ENCODE measurements at regions not wholly inside any gene's neighbourhood (a gene's known extent, or its start where the extent isn't known, plus 50 kb on each side); places are given as distances from the start of the nearest gene placed in this dataset.

GRCh38 chr6:109299776-109300564 is 82.3 kb downstream of the CD164 start:
- peaks cover 12% of the 10 kb centered on the region for H3K27me3 Mint-ChIP-seq
- no peak for ATAC-seq (replicated peaks)
- no peak overlapping the region for H3K27ac Mint-ChIP-seq
- no peak overlapping the region for H3K4me3 Mint-ChIP-seq
- H3K4me1 Mint-ChIP-seq: peaks cover 7% of the 10 kb centered on the region
- no peaks in the 10 kb centered on the region for H3K36me3 Mint-ChIP-seq (ENCODE audit: low read depth)
- no peaks in the 10 kb centered on the region for H3K9me3 Mint-ChIP-seq

- Mint-ChIP-seq H3K4me3 (no peak overlapping the region), H3K9me3 (no peaks in the 10 kb centered on the region), H3K36me3 (ENCODE audit: low read depth) (no peaks in the 10 kb centered on the region), H3K27ac (no peak overlapping the region), H3K27me3 (peaks cover 12% of the 10 kb centered on the region), H3K4me1 (peaks cover 2% of the 10 kb centered on the region)
- no peak for ATAC-seq (replicated peaks)
Measured at GRCh38 chr6:109299265-109299607, 83.0 kb downstream of the CD164 start.

GRCh38 chr6:109298605-109299264 is 83.5 kb downstream of the CD164 start:
- no peak overlapping the region for H3K27ac Mint-ChIP-seq
- H3K36me3 Mint-ChIP-seq (ENCODE audit: low read depth): no peaks in the 10 kb centered on the region
- ATAC-seq (replicated peaks): no peak
- H3K27me3 Mint-ChIP-seq: peaks cover 12% of the 10 kb centered on the region
- no peak overlapping the region for H3K4me3 Mint-ChIP-seq
- no peaks in the 10 kb centered on the region for H3K9me3 Mint-ChIP-seq
- H3K4me1 Mint-ChIP-seq: no peaks in the 10 kb centered on the region

- H3K4me1 Mint-ChIP-seq: no peaks in the 10 kb centered on the region
- no peaks in the 10 kb centered on the region for H3K9me3 Mint-ChIP-seq
- peaks cover 12% of the 10 kb centered on the region for H3K27me3 Mint-ChIP-seq
- ATAC-seq (replicated peaks): no peak
- H3K36me3 Mint-ChIP-seq (ENCODE audit: low read depth): no peaks in the 10 kb centered on the region
- no peak overlapping the region for H3K4me3 Mint-ChIP-seq
- H3K27ac Mint-ChIP-seq: no peak overlapping the region
Measured at GRCh38 chr6:109297406-109298110, 84.7 kb downstream of the CD164 start.

GRCh38 chr6:109296971-109297372 is 85.3 kb downstream of the CD164 start:
- Mint-ChIP-seq H3K27me3 (peaks cover 12% of the 10 kb centered on the region), H3K4me1 (no peaks in the 10 kb centered on the region), H3K9me3 (no peaks in the 10 kb centered on the region), H3K4me3 (no peak overlapping the region), H3K27ac (no peak overlapping the region), H3K36me3 (ENCODE audit: low read depth) (no peaks in the 10 kb centered on the region)
- no peak for ATAC-seq (replicated peaks)

GRCh38 chr6:109296452-109296851 is 85.8 kb downstream of the CD164 start:
- no peaks in the 10 kb centered on the region for H3K9me3 Mint-ChIP-seq
- H3K4me1 Mint-ChIP-seq: no peaks in the 10 kb centered on the region
- no peak overlapping the region for H3K4me3 Mint-ChIP-seq
- H3K27ac Mint-ChIP-seq: no peak overlapping the region
- H3K27me3 Mint-ChIP-seq: peaks cover 9% of the 10 kb centered on the region
- H3K36me3 Mint-ChIP-seq (ENCODE audit: low read depth): no peaks in the 10 kb centered on the region
- no peak for ATAC-seq (replicated peaks)

GRCh38 chr6:109295774-109296156 is 86.5 kb downstream of the CD164 start:
- Mint-ChIP-seq H3K27me3 (peaks cover 8% of the 10 kb centered on the region), H3K36me3 (ENCODE audit: low read depth) (no peaks in the 10 kb centered on the region)

GRCh38 chr6:109295109-109295773 is 87.0 kb downstream of the CD164 start:
- ATAC-seq (replicated peaks): no peak
- H3K27me3 Mint-ChIP-seq: peaks cover 5% of the 10 kb centered on the region
- no peak overlapping the region for H3K27ac Mint-ChIP-seq
- H3K4me3 Mint-ChIP-seq: no peak overlapping the region
- no peaks in the 10 kb centered on the region for H3K9me3 Mint-ChIP-seq
- H3K36me3 Mint-ChIP-seq (ENCODE audit: low read depth): no peaks in the 10 kb centered on the region
- no peaks in the 10 kb centered on the region for H3K4me1 Mint-ChIP-seq

More at GRCh38 chr6:109295774-109296156, 86.5 kb downstream of the CD164 start:
- Mint-ChIP-seq H3K27ac (no peak overlapping the region), H3K4me3 (no peak overlapping the region), H3K4me1 (no peaks in the 10 kb centered on the region), H3K9me3 (no peaks in the 10 kb centered on the region)
- ATAC-seq (replicated peaks): no peak

GRCh38 chr6:109292983-109293586 is 89.2 kb downstream of the CD164 start:
- H3K27me3 Mint-ChIP-seq: peaks cover 5% of the 10 kb centered on the region
- no peak overlapping the region for H3K4me3 Mint-ChIP-seq
- no peaks in the 10 kb centered on the region for H3K36me3 Mint-ChIP-seq (ENCODE audit: low read depth)
- no peak overlapping the region for H3K27ac Mint-ChIP-seq
- no peaks in the 10 kb centered on the region for H3K9me3 Mint-ChIP-seq
- no peaks in the 10 kb centered on the region for H3K4me1 Mint-ChIP-seq
- ATAC-seq (replicated peaks): no peak

- H3K9me3 Mint-ChIP-seq: no peaks in the 10 kb centered on the region
- H3K27me3 Mint-ChIP-seq: peaks cover 8% of the 10 kb centered on the region
- H3K36me3 Mint-ChIP-seq (ENCODE audit: low read depth): no peaks in the 10 kb centered on the region
- H3K4me1 Mint-ChIP-seq: no peaks in the 10 kb centered on the region
- H3K27ac Mint-ChIP-seq: no peak overlapping the region
- no peak for ATAC-seq (replicated peaks)
- no peak overlapping the region for H3K4me3 Mint-ChIP-seq
Measured at GRCh38 chr6:109292420-109292819, 89.8 kb downstream of the CD164 start.

- ATAC-seq (replicated peaks): no peak
- H3K9me3 Mint-ChIP-seq: no peaks in the 10 kb centered on the region
- no peak overlapping the region for H3K27ac Mint-ChIP-seq
- H3K4me3 Mint-ChIP-seq: no peak overlapping the region
- peaks cover 8% of the 10 kb centered on the region for H3K27me3 Mint-ChIP-seq
- H3K36me3 Mint-ChIP-seq (ENCODE audit: low read depth): no peaks in the 10 kb centered on the region
- no peaks in the 10 kb centered on the region for H3K4me1 Mint-ChIP-seq
Measured at GRCh38 chr6:109291902-109292301, 90.4 kb downstream of the CD164 start.

GRCh38 chr6:109290143-109290931 is 91.9 kb downstream of the CD164 start:
- Mint-ChIP-seq H3K4me3 (no peak overlapping the region), H3K27ac (no peak overlapping the region), H3K27me3 (peaks cover 3% of the 10 kb centered on the region), H3K9me3 (no peaks in the 10 kb centered on the region), H3K4me1 (no peaks in the 10 kb centered on the region), H3K36me3 (ENCODE audit: low read depth) (no peaks in the 10 kb centered on the region)
- no peak for ATAC-seq (replicated peaks)

- no peak for ATAC-seq (replicated peaks)
- H3K36me3 Mint-ChIP-seq (ENCODE audit: low read depth): no peaks in the 10 kb centered on the region
- no peak overlapping the region for H3K27ac Mint-ChIP-seq
- no peaks in the 10 kb centered on the region for H3K9me3 Mint-ChIP-seq
- H3K27me3 Mint-ChIP-seq: peaks cover 3% of the 10 kb centered on the region
- no peaks in the 10 kb centered on the region for H3K4me1 Mint-ChIP-seq
- no peak overlapping the region for H3K4me3 Mint-ChIP-seq
Measured at GRCh38 chr6:109285366-109285765, 96.9 kb downstream of the CD164 start.

GRCh38 chr6:109284675-109285074 is 97.6 kb downstream of the CD164 start:
- Mint-ChIP-seq H3K9me3 (no peaks in the 10 kb centered on the region), H3K36me3 (ENCODE audit: low read depth) (no peaks in the 10 kb centered on the region), H3K4me1 (no peaks in the 10 kb centered on the region), H3K4me3 (no peak overlapping the region), H3K27ac (no peak overlapping the region), H3K27me3 (peaks cover 3% of the 10 kb centered on the region)
- ATAC-seq (replicated peaks): no peak

Data from activated T-helper 17 cell treated with anti-CD3 and anti-CD28 coated beads, Interleukin-2, amount 50 U/mL, for 72 hours (primary cell).